Hematopoietic multipotent progenitor cell treated with erythropoietin and hydrocortisone succinate and interleukin-3 and kit ligand, for 4 days (in vitro differentiated cells): ENCODE measurements at regions not wholly inside any gene's neighbourhood (a gene's known extent, or its start where the extent isn't known, plus 50 kb on each side); places are given as distances from the start of the nearest gene placed in this dataset.
A peak's percentile ranks its signal among the peaks of the same experiment; 100 is the strongest.

Source experiments
- DNase-seq: peaks from one replicate; pipeline ENCODE4 v3.0.0-alpha.2; 2015

DNA sequence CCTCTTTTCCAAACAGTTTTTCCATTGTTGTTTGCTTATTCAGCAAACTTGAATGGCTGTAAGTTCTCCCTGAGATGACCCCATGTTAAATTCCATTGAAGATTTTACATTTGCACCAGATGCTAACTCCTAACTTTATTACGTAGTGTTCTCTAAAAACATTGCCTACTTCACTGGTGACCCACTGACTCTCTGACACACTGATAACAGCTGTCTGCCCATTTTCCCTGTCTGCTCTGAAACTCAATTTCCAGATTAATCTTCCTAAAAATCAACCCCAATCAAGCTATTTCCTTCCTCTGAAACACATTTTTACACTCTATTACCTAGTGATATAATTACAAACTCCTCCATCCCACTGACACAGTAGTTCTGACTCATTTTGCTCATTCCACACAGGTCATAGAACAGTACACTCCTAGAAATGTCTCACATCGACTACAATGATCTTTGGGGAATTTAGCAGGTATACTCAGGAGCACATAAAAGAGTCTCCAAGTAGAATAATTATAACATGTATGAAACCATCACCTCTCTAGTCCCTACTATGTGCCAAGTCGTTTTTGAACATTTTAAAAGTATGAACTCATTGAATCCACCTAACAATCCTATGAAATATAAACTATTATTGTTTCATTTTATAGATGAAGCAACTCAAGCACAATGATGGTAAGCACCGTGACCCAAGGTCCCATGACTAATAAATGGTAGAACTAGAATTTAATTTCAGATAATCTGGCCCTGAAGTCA, 210.9 kb downstream of the SLIT2 start:
- no peak for DNase-seq

DNA sequence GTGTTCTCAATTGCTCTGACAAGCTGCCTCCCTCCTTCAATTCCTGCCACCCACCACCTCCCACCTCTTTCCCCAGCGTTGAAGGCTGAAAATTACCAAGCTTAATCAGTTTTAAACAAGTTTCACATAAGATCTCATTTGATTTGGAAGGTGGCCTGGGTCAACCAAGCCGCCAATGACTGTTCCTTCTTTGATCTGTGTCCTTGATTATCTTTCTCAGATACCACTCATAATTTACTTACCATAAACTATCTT, 211.4 kb downstream of the SLIT2 start:
- DNase-seq: no peak

DNA sequence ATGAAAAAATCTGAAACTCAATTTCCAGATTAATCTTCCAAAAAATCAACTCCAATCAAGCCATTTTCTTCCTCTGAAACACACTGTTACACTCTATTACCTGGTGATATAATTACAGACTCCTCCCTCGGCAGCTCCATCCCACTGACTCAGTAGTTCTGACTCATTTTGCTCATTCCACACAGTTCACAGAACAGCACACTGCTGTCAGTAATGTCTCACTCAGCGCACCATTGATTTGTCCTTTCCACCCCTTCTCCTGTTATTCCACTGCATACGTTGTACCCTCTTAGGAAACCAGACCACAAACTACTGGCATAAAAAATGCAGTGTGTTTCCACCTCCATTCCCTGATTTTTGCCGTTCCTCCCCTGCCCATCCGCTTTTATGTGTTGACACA, 212.7 kb downstream of the SLIT2 start:
- DNase-seq: no peak

- DNase-seq: peak; percentile 25
Observed at GRCh38 chr4:20474119-20474518, 222.4 kb downstream of the SLIT2 start.

GRCh38 chr4:20478412-20478811, 221.8 kb upstream of the PACRGL start:
- DNase-seq: no peak

- DNase-seq: no peak
Observed at GRCh38 chr4:20480165-20480947, 219.9 kb upstream of the PACRGL start.

DNA sequence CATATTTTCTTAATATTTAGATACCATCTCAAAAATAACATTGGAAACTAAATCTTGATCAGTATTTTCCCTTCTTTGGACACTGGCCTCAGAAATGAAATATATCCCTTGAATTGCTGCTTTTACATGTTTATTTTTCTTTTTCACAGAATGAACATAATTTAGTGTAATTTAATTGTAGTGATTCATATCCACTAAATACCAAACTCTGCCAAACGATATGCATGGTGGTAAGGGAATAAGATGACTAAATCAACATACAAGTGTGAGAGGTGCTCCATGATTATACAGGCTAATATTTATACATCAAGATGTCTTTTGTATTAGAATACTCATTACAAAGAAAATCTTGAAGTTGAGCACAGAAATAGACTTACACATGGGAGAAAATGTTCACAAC, 216.8 kb upstream of the PACRGL start:
- no peak for DNase-seq

- no peak for DNase-seq
Observed at GRCh38 chr4:20486433-20486832, 213.8 kb upstream of the PACRGL start.

GRCh38 chr4:20487446-20487845, 212.8 kb upstream of the PACRGL start:
- no peak for DNase-seq

- DNase-seq: no peak
Observed at GRCh38 chr4:20487852-20488251, 212.4 kb upstream of the PACRGL start.

- DNase-seq: no peak
Observed at GRCh38 chr4:20490734-20491133, 209.5 kb upstream of the PACRGL start.

DNA sequence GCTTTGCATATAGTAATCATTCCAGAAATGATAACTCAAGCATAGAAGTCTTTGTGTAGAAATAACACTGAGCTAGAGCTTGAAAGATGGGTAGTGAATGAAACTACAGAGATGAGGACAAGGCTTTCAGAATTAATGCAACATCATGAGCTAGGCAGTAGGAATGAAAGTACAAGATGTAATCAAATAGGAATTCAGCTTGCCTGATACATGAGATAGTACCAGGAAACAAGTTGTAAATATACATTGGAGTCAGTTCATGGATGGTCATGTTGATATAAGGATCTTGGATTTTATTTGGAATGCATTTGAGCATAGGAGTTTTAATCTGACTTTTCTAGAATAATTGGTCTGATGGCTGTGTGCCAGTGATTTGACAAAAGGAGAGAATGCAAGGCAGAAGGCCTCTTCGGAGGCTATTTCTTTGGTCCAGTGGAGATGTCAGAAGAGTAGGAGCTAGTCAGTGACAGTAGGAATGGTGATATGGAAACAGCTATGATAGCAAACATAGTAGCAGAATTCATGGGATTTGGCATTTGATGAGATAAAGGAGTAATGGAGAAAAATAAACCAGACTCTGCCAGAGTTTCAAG, 206.4 kb upstream of the PACRGL start:
- no peak for DNase-seq

- DNase-seq: no peak
Observed at GRCh38 chr4:20496068-20496467, 204.2 kb upstream of the PACRGL start.

- DNase-seq: no peak
Observed at GRCh38 chr4:20504146-20504545, 196.1 kb upstream of the PACRGL start.

DNA sequence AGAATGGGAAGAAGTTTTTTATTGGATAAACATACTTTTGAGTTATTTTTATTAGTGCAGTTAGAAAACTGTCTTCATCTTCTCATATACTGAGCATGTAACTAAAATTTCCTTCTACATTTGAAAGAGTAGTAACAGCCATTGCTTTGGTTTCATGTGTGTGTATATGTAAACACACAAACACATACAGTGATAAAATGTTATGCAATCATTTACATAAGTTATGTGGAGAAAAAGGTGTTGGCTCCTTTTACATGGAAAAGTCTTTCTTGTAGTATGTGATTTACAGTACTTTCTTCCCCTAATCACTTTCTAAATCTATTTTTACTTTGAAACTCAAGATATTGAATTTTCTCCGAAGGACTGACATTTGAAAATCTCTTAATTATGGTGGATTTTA, 194.3 kb upstream of the PACRGL start:
- no peak for DNase-seq

DNA sequence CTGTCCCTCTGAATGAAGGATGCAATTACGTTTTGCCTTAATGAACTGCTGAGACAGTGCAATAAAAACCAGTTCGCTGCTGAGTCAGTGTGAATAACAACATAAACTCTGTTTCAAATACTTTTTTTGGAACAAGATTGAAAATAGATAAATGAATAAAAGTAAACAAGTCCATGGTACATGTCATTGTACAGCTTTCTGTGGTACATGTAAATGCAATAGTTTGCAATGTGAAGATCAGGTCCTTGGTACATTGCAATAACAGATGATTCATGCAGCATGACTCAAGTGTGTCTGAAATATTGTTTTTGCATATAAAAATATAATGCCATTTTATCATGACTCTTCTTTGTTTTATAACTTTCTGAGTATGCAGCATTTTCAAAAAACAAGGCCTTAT, 193.4 kb upstream of the PACRGL start:
- DNase-seq: no peak

DNA sequence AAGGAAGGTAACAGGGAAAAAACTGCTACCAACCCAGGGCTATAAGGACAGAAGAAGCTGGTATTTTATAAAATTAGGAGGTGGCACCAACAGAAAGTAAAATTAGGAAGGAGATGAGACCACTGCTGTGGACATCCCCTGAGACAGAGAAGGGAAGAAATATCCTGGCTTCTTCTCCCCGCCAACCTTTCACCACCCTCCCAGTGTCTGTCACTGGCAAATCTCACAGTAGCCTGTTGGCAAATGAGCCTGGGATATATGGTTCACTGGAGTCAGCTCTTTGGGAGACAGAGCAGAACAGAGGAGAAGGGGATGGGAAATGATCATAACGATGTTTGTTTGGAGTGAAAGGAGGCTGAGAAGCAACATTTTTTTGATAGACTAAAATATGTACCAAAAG, 190.9 kb upstream of the PACRGL start:
- DNase-seq: no peak

- DNase-seq: no peak
Observed at GRCh38 chr4:20512033-20512792, 188.0 kb upstream of the PACRGL start.

GRCh38 chr4:20512985-20513384, 187.3 kb upstream of the PACRGL start:
- no peak for DNase-seq

- DNase-seq: no peak
Observed at GRCh38 chr4:20520901-20521300, 179.4 kb upstream of the PACRGL start.

DNA sequence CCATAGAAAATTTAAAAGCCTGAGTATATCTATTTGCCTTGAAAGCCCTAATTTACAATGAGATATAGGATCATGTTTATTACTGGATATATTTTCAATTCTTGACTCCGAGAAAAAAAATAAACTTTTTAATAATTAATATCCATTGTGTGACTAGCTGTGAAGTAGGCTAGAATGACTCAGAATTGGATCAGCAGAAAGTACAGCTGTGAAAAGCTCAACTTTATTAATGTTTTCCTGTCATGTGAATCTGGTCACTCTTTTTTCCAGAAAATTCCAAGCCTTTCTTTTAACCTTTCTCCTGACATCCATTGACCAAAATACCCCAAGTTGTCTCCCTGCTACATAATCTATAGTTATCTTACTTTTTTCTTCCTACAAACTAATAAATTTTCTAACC, 171.8 kb upstream of the PACRGL start:
- no peak for DNase-seq

GRCh38 chr4:20529691-20530090, 170.6 kb upstream of the PACRGL start:
- no peak for DNase-seq

GRCh38 chr4:20532116-20532790, 168.0 kb upstream of the PACRGL start:
- DNase-seq: no peak
